HepG2 (cell line): ENCODE measurements at regions not wholly inside any gene's neighbourhood (a gene's known extent, or its start where the extent isn't known, plus 50 kb on each side); places are given as distances from the start of the nearest gene placed in this dataset.

Source experiments
- ATAC-seq: fragments of 200-7000 bp; cut with Tn5 transposase; 3 replicates; pipeline ENCODE4 v1.9.1; 2020; ENCODE audit warnings: mild to moderate bottlenecking, moderate library complexity
- BruUV-seq: library from RNA; stranded (reverse); fragments of 400-500 nt; replicated peaks from 2 replicates; lab custom pipeline; 2021; lab: Mats Ljungman, UMichigan
- CTCF ChIA-PET: fragments of 300-600 bp; formaldehyde crosslinking; extraction: SDS; loops from one replicate; lab custom pipeline; 2021; ENCODE audit warnings: low total read pairs, inconsistent platforms, low intra/inter-chr PET ratio; lab: Yijun Ruan, JAX
- POLR2A ChIA-PET: fragments of 350-600 bp; sonication (Branson Sonifier 250); formaldehyde crosslinking; loops from one replicate; lab custom pipeline; 2020; ENCODE audit warnings: antibody characterized with exemption, inconsistent platforms; lab: Yijun Ruan, JAX
- DNase-seq: peaks from one replicate; pipeline ENCODE4 v3.0.0-alpha.2; 2015; ENCODE audit warnings: low spot score
- FAIRE-seq: peaks from 3 replicates; lab custom pipeline; 2011; peaks lifted over from hg19 to GRCh38; lab: Jason Lieb, UNC
- H2AFZ ChIP-seq: one replicate; pipeline ENCODE4 v1.6.1; 2011; ENCODE audit warnings: low read length, inconsistent platforms
- H3K27ac ChIP-seq: fragments of 300-600 bp; 3 replicates; pipeline ENCODE4 v1.8.0; 2011; ENCODE audit warnings: mixed run types, mild to moderate bottlenecking, mixed read lengths, low read length, inconsistent platforms; ENCODE audit not compliant: insufficient read depth; ENCODE audit errors: extremely low read length
- H3K27me3 ChIP-seq, 2 experiments: fragments of 200-600 bp in 1 of 2; 2 replicates in 1 of 2; 3 replicates in 1 of 2; pipeline versions ENCODE4 v1.6.0 to v1.8.0; 2011; ENCODE audit warnings: low read length in 2 of 2, mild to moderate bottlenecking in 2 of 2, moderate library complexity in 2 of 2, inconsistent platforms in 1 of 2; ENCODE audit not compliant: insufficient read depth in 2 of 2, control insufficient read depth in 1 of 2
- H3K36me3 ChIP-seq, 2 experiments: fragments of 200-600 bp in 1 of 2; replicated peaks in 1 of 2; 2 replicates in 1 of 2; 3 replicates in 1 of 2; pipeline versions ENCODE4 v1.5.1 to v1.8.0; 2011; ENCODE audit warnings: low read length in 2 of 2, inconsistent platforms in 1 of 2; ENCODE audit not compliant: insufficient read depth in 2 of 2, control insufficient read depth in 1 of 2
- H3K4me1 ChIP-seq: 2 replicates; pipeline ENCODE4 v1.5.1; 2012; ENCODE audit warnings: low read length, inconsistent platforms; ENCODE audit not compliant: insufficient read depth
- H3K4me2 ChIP-seq: 2 replicates; pipeline ENCODE4 v1.6.0; 2011; ENCODE audit warnings: low read depth, low read length, inconsistent platforms
- H3K4me3 ChIP-seq, 3 experiments: fragments of 200-600 bp in 1 of 3; sonication (generic), shearing (Covaris generic) in 1 of 3; replicated peaks in 1 of 3; 2 replicates each; pipeline ENCODE4 v1.5.1; 2011 to 2016; ENCODE audit warnings: low read length in 3 of 3, inconsistent platforms in 2 of 3, low read depth in 2 of 3, mild to moderate bottlenecking in 2 of 3, control low read depth in 1 of 3, mixed read lengths in 1 of 3; ENCODE audit not compliant: insufficient read depth in 1 of 3
- H3K79me2 ChIP-seq: one replicate; pipeline ENCODE4 v1.6.1; 2011; ENCODE audit warnings: low read length, inconsistent platforms; ENCODE audit not compliant: insufficient read depth
- H3K9ac ChIP-seq: 2 replicates; pipeline ENCODE4 v1.6.0; 2011; ENCODE audit warnings: mild to moderate bottlenecking, low read depth, low read length, inconsistent platforms; ENCODE audit not compliant: insufficient read depth
- H3K9me3 ChIP-seq: 2 replicates; pipeline ENCODE4 v1.5.1; 2012; ENCODE audit warnings: mild to moderate bottlenecking, low read length
- H4K20me1 ChIP-seq: 2 replicates; pipeline ENCODE4 v1.6.0; 2011; ENCODE audit warnings: inconsistent platforms, mild to moderate bottlenecking, low read length, moderate library complexity; ENCODE audit not compliant: insufficient read depth
- GPN1 ChIP-seq: sonication (generic); formaldehyde crosslinking; IDR thresholded peaks from 2 replicates; pipeline ENCODE4 v1.5.1; 2020; ENCODE audit warnings: missing genetic modification reagents, borderline replicate concordance
- RCOR2 ChIP-seq: IDR thresholded peaks from 2 replicates; pipeline ENCODE4 v1.6.1; 2016; ENCODE audit warnings: missing biosample characterization, missing genetic modification reagents
- REXO4 ChIP-seq: sonication (generic); formaldehyde crosslinking; IDR thresholded peaks from 2 replicates; pipeline ENCODE4 v1.8.0; 2022; ENCODE audit warnings: missing genetic modification reagents, mild to moderate bottlenecking, borderline replicate concordance
- XRCC5 ChIP-seq: fragments of 200-400 bp; formaldehyde crosslinking; optimal IDR thresholded peaks from 2 replicates; pipeline ENCODE3; 2017; ENCODE audit warnings: mild to moderate bottlenecking, low read length
- ZBTB1 ChIP-seq: sonication (generic); formaldehyde crosslinking; IDR thresholded peaks from 2 replicates; pipeline ENCODE4 v1.4.0; 2020; ENCODE audit warnings: missing genetic modification reagents, borderline replicate concordance
- ZNF160 ChIP-seq: sonication (generic); formaldehyde crosslinking; IDR thresholded peaks from 2 replicates; pipeline ENCODE4 v1.8.0; 2022; ENCODE audit warnings: mild to moderate bottlenecking, inconsistent platforms, missing genetic modification reagents
- ZNF496 ChIP-seq: sonication (generic); formaldehyde crosslinking; IDR thresholded peaks from 2 replicates; pipeline ENCODE4 v1.8.1; 2023; ENCODE audit warnings: mild to moderate bottlenecking, moderate library complexity, missing genetic modification reagents; ENCODE audit not compliant: insufficient replicate concordance
- ZNF784 ChIP-seq: sonication (generic); formaldehyde crosslinking; IDR thresholded peaks from 2 replicates; pipeline ENCODE4 v1.5.1; 2020; ENCODE audit warnings: missing genetic modification reagents, mild to moderate bottlenecking, borderline replicate concordance
- ZSCAN31 ChIP-seq: sonication (generic); formaldehyde crosslinking; IDR thresholded peaks from 2 replicates; pipeline ENCODE4 v1.5.0; 2020; ENCODE audit warnings: low read depth, mild to moderate bottlenecking, missing genetic modification reagents
- WGBS: methylation state at CpG from one replicate; pipeline ENCODE4 v1.1.6; 2017; ENCODE audit warnings: low lambda C conversion rate; 5-methylcytosine and 5-hydroxymethylcytosine counted together
- in situ Hi-C: cut with HindIII; loops from 2 replicates; pipeline ENCODE4 v1.10.0; 2017; ENCODE audit warnings: low pct_unique_long_range_greater_than_20kb; ENCODE audit not compliant: extremely low pct_ligation_motif_present
- intact Hi-C: fragments of 100-400 bp; cut with micrococcal nuclease; formaldehyde crosslinking; loops from one replicate; pipeline ENCODE4 v1.10.0; 2022; ENCODE audit not compliant: unreplicated experiment

- Histone ChIP-seq H3K9me3 (no peaks in the 10 kb centered on the region), H3K79me2 (no peaks in the 10 kb centered on the region), H3K4me3 (no peak overlapping the region), H3K4me2 (no peak overlapping the region), H3K36me3 (no peaks in the 10 kb centered on the region), H3K27me3 (no peaks in the 10 kb centered on the region; a peak in 1 of 5 replicates), H3K27ac (no peak overlapping the region), H3K4me1 (no peaks in the 10 kb centered on the region), H3K9ac (no peak overlapping the region)
- CTCF ChIA-PET = no interaction called here
- intact Hi-C loops (no loop called here), in situ Hi-C loops (no loop called here)
- 3% methylated on average over 2 of the region's 2 CpGs for WGBS
- DNase-seq (no peak), ATAC-seq (no peak), FAIRE-seq (no peak)
- POLR2A ChIA-PET = no interaction called here
- no peak for TF ChIP-seq XRCC5
- TF ChIP-seq ZBTB1 = no peak
- no peak for TF ChIP-seq RCOR2 (CRISPR knock-in tag)
- no peak for TF ChIP-seq ZNF160 (CRISPR knock-in tag)
- no peak for TF ChIP-seq GPN1 (CRISPR knock-in tag)
- no peak for TF ChIP-seq ZNF784
- no peak for TF ChIP-seq ZSCAN31 (CRISPR knock-in tag)
- TF ChIP-seq ZNF496 (CRISPR knock-in tag) = no peak
- TF ChIP-seq REXO4 = no peak
- TF ChIP-seq, all 625 proteins: peak for 0
- no peaks in the 10 kb centered on the region for H4K20me1 ChIP-seq
- H2AFZ ChIP-seq = no peak overlapping the region
- BruUV-seq = no TSS peak
These were observed 649.6 kb downstream of the SPRY1 start for GRCh38 chr4:124046190-124046589.
